H1 (cell line): ENCODE measurements at regions not wholly inside any gene's neighbourhood (a gene's known extent, or its start where the extent isn't known, plus 50 kb on each side); places are given as distances from the start of the nearest gene placed in this dataset.

Source experiments
- CTCF ChIA-PET: fragments of 300-600 bp; sonication (Branson Sonifier 250); formaldehyde crosslinking; loops from one replicate; lab custom pipeline; 2021; ENCODE audit not compliant: partially characterized antibody; lab: Charles Lee
- POLR2A ChIA-PET: fragments of 300-600 bp; sonication (Branson Sonifier 250); formaldehyde crosslinking; loops from one replicate; lab custom pipeline; 2021; ENCODE audit warnings: inconsistent platforms; ENCODE audit not compliant: partially characterized antibody; lab: Charles Lee
- DNase-seq, 2 experiments: peaks; one replicate each; pipeline versions ENCODE4 v3.0.0 to v3.0.0-alpha.2; 2010 to 2022; ENCODE audit warnings: low spot score in 2 of 2, low read depth in 1 of 2, mixed read lengths in 1 of 2
- FAIRE-seq: peaks from 2 replicates; lab custom pipeline; 2011; peaks lifted over from hg19 to GRCh38; lab: Jason Lieb, UNC
- H2AFZ ChIP-seq: 2 replicates; pipeline ENCODE4 v1.8.1; 2012; ENCODE audit warnings: low read length, inconsistent platforms
- H2AK5ac ChIP-seq: 2 replicates; pipeline ENCODE4 v1.6.1; 2013; ENCODE audit warnings: low read depth, low read length
- H2BK120ac ChIP-seq: replicated peaks from 2 replicates; pipeline ENCODE3; 2013; ENCODE audit warnings: low read depth, low read length, inconsistent platforms
- H2BK12ac ChIP-seq: 2 replicates; pipeline ENCODE4 v1.6.1; 2013; ENCODE audit warnings: low read depth, low read length
- H2BK15ac ChIP-seq: 2 replicates; pipeline ENCODE4 v1.6.1; 2013; ENCODE audit warnings: low read length
- H2BK20ac ChIP-seq: 2 replicates; pipeline ENCODE4 v1.6.1; 2013; ENCODE audit warnings: low read length
- H2BK5ac ChIP-seq: 2 replicates; pipeline ENCODE4 v1.6.1; 2013; ENCODE audit warnings: low read depth, low read length
- H3K14ac ChIP-seq: 2 replicates; pipeline ENCODE4 v1.6.1; 2013; ENCODE audit warnings: inconsistent platforms; ENCODE audit not compliant: insufficient read length
- H3K18ac ChIP-seq: 2 replicates; pipeline ENCODE4 v1.6.1; 2013; ENCODE audit warnings: low read length; ENCODE audit errors: extremely low read depth
- H3K23ac ChIP-seq: 2 replicates; pipeline ENCODE4 v1.6.1; 2013; ENCODE audit warnings: inconsistent platforms; ENCODE audit not compliant: insufficient read length
- H3K23me2 ChIP-seq: 2 replicates; pipeline ENCODE4 v1.6.1; 2013; ENCODE audit warnings: low read depth, low read length
- H3K27ac ChIP-seq: 2 replicates; pipeline ENCODE4 v1.6.1; 2011; ENCODE audit warnings: low read depth, low read length, inconsistent platforms
- H3K27me3 ChIP-seq, 4 experiments: replicated peaks in 1 of 4; 1 replicate in 1 of 4; 2 replicates in 3 of 4; pipeline versions ENCODE4 v1.6.1 to v1.8.1; 2011 to 2013; ENCODE audit warnings: low read length in 3 of 4, mild to moderate bottlenecking in 3 of 4, inconsistent platforms in 2 of 4, mixed read lengths in 2 of 4, moderate library complexity in 1 of 4; ENCODE audit not compliant: control insufficient read depth in 3 of 4, insufficient read depth in 3 of 4; ENCODE audit errors: extremely low read depth in 1 of 4
- H3K36me3 ChIP-seq, 4 experiments: 2 replicates each; pipeline versions ENCODE4 v1.6.1 to v1.8.1; 2011 to 2013; ENCODE audit warnings: mild to moderate bottlenecking in 4 of 4, low read length in 3 of 4, moderate library complexity in 2 of 4, control low read depth in 1 of 4, inconsistent platforms in 1 of 4; ENCODE audit not compliant: insufficient read depth in 4 of 4, control insufficient read depth in 2 of 4
- H3K4ac ChIP-seq: replicated peaks from 2 replicates; pipeline ENCODE3; 2013; ENCODE audit warnings: low read length, low read depth, mixed read lengths, inconsistent platforms; ENCODE audit not compliant: insufficient read length
- H3K4me1 ChIP-seq, 4 experiments: replicated peaks in 1 of 4; 1 replicate in 1 of 4; 2 replicates in 3 of 4; pipeline versions ENCODE4 v1.6.1 to v1.8.1; 2011 to 2013; ENCODE audit warnings: low read length in 3 of 4, inconsistent platforms in 2 of 4, mixed read lengths in 1 of 4; ENCODE audit not compliant: insufficient read depth in 4 of 4, control insufficient read depth in 3 of 4
- H3K4me2 ChIP-seq, 2 experiments: 2 replicates each; pipeline versions ENCODE4 v1.6.1 to v1.8.1; 2011 to 2013; ENCODE audit warnings: low read depth in 2 of 2, low read length in 2 of 2, control low read depth in 1 of 2, inconsistent platforms in 1 of 2, mild to moderate bottlenecking in 1 of 2; ENCODE audit not compliant: insufficient read depth in 1 of 2
- H3K4me3 ChIP-seq, 4 experiments: fragments of 200-600, 300-600 bp in 1 of 4; sonication (generic), shearing (Covaris generic), sonication (Bioruptor Twin) in 1 of 4; 2 replicates each; pipeline versions ENCODE4 v1.5.1 to v1.8.1; 2011 to 2016; ENCODE audit warnings: low read length in 4 of 4, low read depth in 3 of 4, control low read depth in 2 of 4, inconsistent platforms in 2 of 4, mild to moderate bottlenecking in 2 of 4, mixed read lengths in 1 of 4, moderate library complexity in 1 of 4; ENCODE audit not compliant: insufficient read depth in 2 of 4; ENCODE audit errors: extremely low read depth in 1 of 4
- H3K56ac ChIP-seq: replicated peaks from 2 replicates; pipeline ENCODE3; 2013; ENCODE audit warnings: low read depth, mild to moderate bottlenecking, mixed read lengths, low read length, inconsistent platforms; ENCODE audit not compliant: insufficient read length
- H3K79me1 ChIP-seq: 2 replicates; pipeline ENCODE4 v1.6.1; 2013; ENCODE audit warnings: low read depth, low read length, control low read depth
- H3K79me2 ChIP-seq, 2 experiments: 2 replicates each; pipeline versions ENCODE4 v1.6.1 to v1.8.1; 2012 to 2013; ENCODE audit warnings: low read length in 2 of 2, mild to moderate bottlenecking in 2 of 2, inconsistent platforms in 1 of 2; ENCODE audit not compliant: insufficient read depth in 2 of 2, control insufficient read depth in 1 of 2
- H3K9ac ChIP-seq, 4 experiments: replicated peaks in 1 of 4; 1 replicate in 1 of 4; 2 replicates in 3 of 4; pipeline versions ENCODE4 v1.6.1 to v1.8.1; 2011 to 2013; ENCODE audit warnings: low read depth in 3 of 4, low read length in 3 of 4, control low read depth in 2 of 4, mild to moderate bottlenecking in 2 of 4, moderate library complexity in 2 of 4, inconsistent platforms in 1 of 4; ENCODE audit errors: extremely low read depth in 1 of 4
- H3K9me3 ChIP-seq, 2 experiments: 2 replicates each; pipeline versions ENCODE4 v1.6.1 to v1.8.1; 2012 to 2013; ENCODE audit warnings: mild to moderate bottlenecking in 2 of 2, moderate library complexity in 2 of 2, control low read depth in 1 of 2, inconsistent platforms in 1 of 2, low read depth in 1 of 2, low read length in 1 of 2, mixed read lengths in 1 of 2; ENCODE audit not compliant: insufficient read depth in 2 of 2
- H4K20me1 ChIP-seq, 2 experiments: replicated peaks in 1 of 2; 2 replicates each; pipeline versions ENCODE3 to v1.8.1; 2011 to 2013; ENCODE audit warnings: inconsistent platforms in 2 of 2, low read length in 2 of 2, mild to moderate bottlenecking in 1 of 2; ENCODE audit not compliant: insufficient read depth in 2 of 2, control insufficient read depth in 1 of 2
- H4K5ac ChIP-seq: 2 replicates; pipeline ENCODE4 v1.6.1; 2013; ENCODE audit warnings: low read length, low read depth, mixed read lengths, inconsistent platforms; ENCODE audit not compliant: insufficient read length
- H4K8ac ChIP-seq: 2 replicates; pipeline ENCODE4 v1.8.0; 2013; ENCODE audit warnings: mild to moderate bottlenecking, moderate library complexity, low read length, inconsistent platforms; ENCODE audit not compliant: insufficient read depth; ENCODE audit errors: extremely low read depth
- H4K91ac ChIP-seq: replicated peaks from 2 replicates; pipeline ENCODE3; 2013; ENCODE audit warnings: low read length, mixed read lengths, inconsistent platforms; ENCODE audit not compliant: insufficient read length
- BACH1 ChIP-seq: IDR thresholded peaks from 2 replicates; pipeline ENCODE4 v1.6.1; 2012; ENCODE audit warnings: low read length, improper control_type of control experiment
- CHD2 ChIP-seq: IDR thresholded peaks from 2 replicates; pipeline ENCODE4 v1.6.1; 2012; ENCODE audit warnings: low read length, improper control_type of control experiment
- POLR2AphosphoS5 ChIP-seq: IDR thresholded peaks from 2 replicates; pipeline ENCODE4 v1.6.1; 2011; ENCODE audit warnings: low read depth, low read length
- RNF2 ChIP-seq: fragments of 200-900, 300-1000 bp; sonication (generic); IDR thresholded peaks from 2 replicates; pipeline ENCODE4 v1.7.1; 2016; ENCODE audit warnings: borderline replicate concordance, low read depth, mild to moderate bottlenecking, antibody characterized with exemption, low read length; ENCODE audit not compliant: poor library complexity, severe bottlenecking; ENCODE audit errors: missing control alignments
- SP4 ChIP-seq: IDR thresholded peaks from 2 replicates; pipeline ENCODE4 v1.6.1; 2012; ENCODE audit warnings: low read length, inconsistent platforms
- WGBS, 2 experiments: shearing (Covaris generic) in 1 of 2; methylation state at CpG; one replicate each; pipeline versions ENCODE4 v1.1.6 to v1.1.7; 2013 to 2015; ENCODE audit warnings: low lambda C conversion rate in 2 of 2, mixed read lengths in 2 of 2, inconsistent platforms in 1 of 2, low coverage in 1 of 2, missing lambda C conversion rate in 1 of 2; ENCODE audit not compliant: insufficient replicate concordance in 2 of 2, insufficient coverage in 1 of 2, insufficient read length in 1 of 2; ENCODE audit errors: extremely low coverage in 1 of 2, missing lambda C conversion rate in 1 of 2; 5-methylcytosine and 5-hydroxymethylcytosine counted together

- Histone ChIP-seq H4K20me1 (no peaks in the 10 kb centered on the region), H2BK15ac (no peak overlapping the region), H3K4me2 (no peak overlapping the region), H3K27me3 (no peaks in the 10 kb centered on the region), H4K5ac (no peak overlapping the region), H3K18ac (no peak overlapping the region), H3K79me1 (no peaks in the 10 kb centered on the region), H2AK5ac (no peak overlapping the region), H3K79me2 (no peaks in the 10 kb centered on the region), H3K36me3 (no peaks in the 10 kb centered on the region), H2BK12ac (no peak overlapping the region), H3K9ac (no peak overlapping the region), H3K23ac (no peak overlapping the region), H3K56ac (no peak overlapping the region), H3K14ac (no peak overlapping the region), H4K8ac (no peak overlapping the region), H3K9me3 (no peaks in the 10 kb centered on the region), H2BK120ac (no peak overlapping the region), H2BK5ac (no peak overlapping the region), H3K23me2 (no peaks in the 10 kb centered on the region), H2BK20ac (no peak overlapping the region), H4K91ac (no peak overlapping the region), H3K4ac (no peak overlapping the region), H2AFZ (no peak overlapping the region), H3K27ac (no peak overlapping the region), H3K4me1 (no peaks in the 10 kb centered on the region), H3K4me3 (no peak overlapping the region)
- no peak for FAIRE-seq
- ChIA-PET POLR2A (no interaction called here), CTCF (no interaction called here)
- 95% methylated on average over 3 of the region's 3 CpGs; no CpG with 5 or more reads in 1 of the 2 experiments for WGBS, 2 experiments
- TF ChIP-seq SP4: no peak
- TF ChIP-seq CHD2: no peak
- TF ChIP-seq POLR2AphosphoS5: no peak
- TF ChIP-seq BACH1: no peak
- no peak for TF ChIP-seq RNF2
- DNase-seq: no peak
Observed at GRCh38 chr18:64810354-64810753, 661.5 kb upstream of the LINC00305 start.
